H1 (cell line): ENCODE measurements at regions not wholly inside any gene's neighbourhood (a gene's known extent, or its start where the extent isn't known, plus 50 kb on each side); places are given as distances from the start of the nearest gene placed in this dataset.

Experiments
- CTCF ChIA-PET: fragments of 300-600 bp; sonication (Branson Sonifier 250); formaldehyde crosslinking; loops from one replicate; lab custom pipeline; 2021; ENCODE audit not compliant: partially characterized antibody; lab: Charles Lee
- POLR2A ChIA-PET: fragments of 300-600 bp; sonication (Branson Sonifier 250); formaldehyde crosslinking; loops from one replicate; lab custom pipeline; 2021; ENCODE audit warnings: inconsistent platforms; ENCODE audit not compliant: partially characterized antibody; lab: Charles Lee
- DNase-seq, 2 experiments: peaks; one replicate each; pipeline versions ENCODE4 v3.0.0 to v3.0.0-alpha.2; 2010 to 2022; ENCODE audit warnings: low spot score in 2 of 2, low read depth in 1 of 2, mixed read lengths in 1 of 2
- FAIRE-seq: peaks from 2 replicates; lab custom pipeline; 2011; peaks lifted over from hg19 to GRCh38; lab: Jason Lieb, UNC
- H2AFZ ChIP-seq: 2 replicates; pipeline ENCODE4 v1.8.1; 2012; ENCODE audit warnings: low read length, inconsistent platforms
- H2AK5ac ChIP-seq: 2 replicates; pipeline ENCODE4 v1.6.1; 2013; ENCODE audit warnings: low read depth, low read length
- H2BK120ac ChIP-seq: replicated peaks from 2 replicates; pipeline ENCODE3; 2013; ENCODE audit warnings: low read depth, low read length, inconsistent platforms
- H2BK12ac ChIP-seq: 2 replicates; pipeline ENCODE4 v1.6.1; 2013; ENCODE audit warnings: low read depth, low read length
- H2BK15ac ChIP-seq: 2 replicates; pipeline ENCODE4 v1.6.1; 2013; ENCODE audit warnings: low read length
- H2BK20ac ChIP-seq: 2 replicates; pipeline ENCODE4 v1.6.1; 2013; ENCODE audit warnings: low read length
- H2BK5ac ChIP-seq: 2 replicates; pipeline ENCODE4 v1.6.1; 2013; ENCODE audit warnings: low read depth, low read length
- H3K14ac ChIP-seq: 2 replicates; pipeline ENCODE4 v1.6.1; 2013; ENCODE audit warnings: inconsistent platforms; ENCODE audit not compliant: insufficient read length
- H3K18ac ChIP-seq: 2 replicates; pipeline ENCODE4 v1.6.1; 2013; ENCODE audit warnings: low read length; ENCODE audit errors: extremely low read depth
- H3K23ac ChIP-seq: 2 replicates; pipeline ENCODE4 v1.6.1; 2013; ENCODE audit warnings: inconsistent platforms; ENCODE audit not compliant: insufficient read length
- H3K23me2 ChIP-seq: 2 replicates; pipeline ENCODE4 v1.6.1; 2013; ENCODE audit warnings: low read depth, low read length
- H3K27ac ChIP-seq: 2 replicates; pipeline ENCODE4 v1.6.1; 2011; ENCODE audit warnings: low read depth, low read length, inconsistent platforms
- H3K27me3 ChIP-seq, 4 experiments: replicated peaks in 1 of 4; 1 replicate in 1 of 4; 2 replicates in 3 of 4; pipeline versions ENCODE4 v1.6.1 to v1.8.1; 2011 to 2013; ENCODE audit warnings: low read length in 3 of 4, mild to moderate bottlenecking in 3 of 4, inconsistent platforms in 2 of 4, mixed read lengths in 2 of 4, moderate library complexity in 1 of 4; ENCODE audit not compliant: control insufficient read depth in 3 of 4, insufficient read depth in 3 of 4; ENCODE audit errors: extremely low read depth in 1 of 4
- H3K36me3 ChIP-seq, 4 experiments: 2 replicates each; pipeline versions ENCODE4 v1.6.1 to v1.8.1; 2011 to 2013; ENCODE audit warnings: mild to moderate bottlenecking in 4 of 4, low read length in 3 of 4, moderate library complexity in 2 of 4, control low read depth in 1 of 4, inconsistent platforms in 1 of 4; ENCODE audit not compliant: insufficient read depth in 4 of 4, control insufficient read depth in 2 of 4
- H3K4ac ChIP-seq: replicated peaks from 2 replicates; pipeline ENCODE3; 2013; ENCODE audit warnings: low read length, low read depth, mixed read lengths, inconsistent platforms; ENCODE audit not compliant: insufficient read length
- H3K4me1 ChIP-seq, 4 experiments: replicated peaks in 1 of 4; 1 replicate in 1 of 4; 2 replicates in 3 of 4; pipeline versions ENCODE4 v1.6.1 to v1.8.1; 2011 to 2013; ENCODE audit warnings: low read length in 3 of 4, inconsistent platforms in 2 of 4, mixed read lengths in 1 of 4; ENCODE audit not compliant: insufficient read depth in 4 of 4, control insufficient read depth in 3 of 4
- H3K4me2 ChIP-seq, 2 experiments: 2 replicates each; pipeline versions ENCODE4 v1.6.1 to v1.8.1; 2011 to 2013; ENCODE audit warnings: low read depth in 2 of 2, low read length in 2 of 2, control low read depth in 1 of 2, inconsistent platforms in 1 of 2, mild to moderate bottlenecking in 1 of 2; ENCODE audit not compliant: insufficient read depth in 1 of 2
- H3K4me3 ChIP-seq, 4 experiments: fragments of 200-600, 300-600 bp in 1 of 4; sonication (generic), shearing (Covaris generic), sonication (Bioruptor Twin) in 1 of 4; 2 replicates each; pipeline versions ENCODE4 v1.5.1 to v1.8.1; 2011 to 2016; ENCODE audit warnings: low read length in 4 of 4, low read depth in 3 of 4, control low read depth in 2 of 4, inconsistent platforms in 2 of 4, mild to moderate bottlenecking in 2 of 4, mixed read lengths in 1 of 4, moderate library complexity in 1 of 4; ENCODE audit not compliant: insufficient read depth in 2 of 4; ENCODE audit errors: extremely low read depth in 1 of 4
- H3K56ac ChIP-seq: replicated peaks from 2 replicates; pipeline ENCODE3; 2013; ENCODE audit warnings: low read depth, mild to moderate bottlenecking, mixed read lengths, low read length, inconsistent platforms; ENCODE audit not compliant: insufficient read length
- H3K79me1 ChIP-seq: 2 replicates; pipeline ENCODE4 v1.6.1; 2013; ENCODE audit warnings: low read depth, low read length, control low read depth
- H3K79me2 ChIP-seq, 2 experiments: 2 replicates each; pipeline versions ENCODE4 v1.6.1 to v1.8.1; 2012 to 2013; ENCODE audit warnings: low read length in 2 of 2, mild to moderate bottlenecking in 2 of 2, inconsistent platforms in 1 of 2; ENCODE audit not compliant: insufficient read depth in 2 of 2, control insufficient read depth in 1 of 2
- H3K9ac ChIP-seq, 4 experiments: replicated peaks in 1 of 4; 1 replicate in 1 of 4; 2 replicates in 3 of 4; pipeline versions ENCODE4 v1.6.1 to v1.8.1; 2011 to 2013; ENCODE audit warnings: low read depth in 3 of 4, low read length in 3 of 4, control low read depth in 2 of 4, mild to moderate bottlenecking in 2 of 4, moderate library complexity in 2 of 4, inconsistent platforms in 1 of 4; ENCODE audit errors: extremely low read depth in 1 of 4
- H3K9me3 ChIP-seq, 2 experiments: 2 replicates each; pipeline versions ENCODE4 v1.6.1 to v1.8.1; 2012 to 2013; ENCODE audit warnings: mild to moderate bottlenecking in 2 of 2, moderate library complexity in 2 of 2, control low read depth in 1 of 2, inconsistent platforms in 1 of 2, low read depth in 1 of 2, low read length in 1 of 2, mixed read lengths in 1 of 2; ENCODE audit not compliant: insufficient read depth in 2 of 2
- H4K20me1 ChIP-seq, 2 experiments: replicated peaks in 1 of 2; 2 replicates each; pipeline versions ENCODE3 to v1.8.1; 2011 to 2013; ENCODE audit warnings: inconsistent platforms in 2 of 2, low read length in 2 of 2, mild to moderate bottlenecking in 1 of 2; ENCODE audit not compliant: insufficient read depth in 2 of 2, control insufficient read depth in 1 of 2
- H4K5ac ChIP-seq: 2 replicates; pipeline ENCODE4 v1.6.1; 2013; ENCODE audit warnings: low read length, low read depth, mixed read lengths, inconsistent platforms; ENCODE audit not compliant: insufficient read length
- H4K8ac ChIP-seq: 2 replicates; pipeline ENCODE4 v1.8.0; 2013; ENCODE audit warnings: mild to moderate bottlenecking, moderate library complexity, low read length, inconsistent platforms; ENCODE audit not compliant: insufficient read depth; ENCODE audit errors: extremely low read depth
- H4K91ac ChIP-seq: replicated peaks from 2 replicates; pipeline ENCODE3; 2013; ENCODE audit warnings: low read length, mixed read lengths, inconsistent platforms; ENCODE audit not compliant: insufficient read length
- CBX8 ChIP-seq: fragments of 300-800, 300-1000 bp; sonication (generic); IDR thresholded peaks from 2 replicates; pipeline ENCODE4 v1.7.1; 2016; ENCODE audit warnings: low read depth, low read length, borderline replicate concordance
- CHD2 ChIP-seq: IDR thresholded peaks from 2 replicates; pipeline ENCODE4 v1.6.1; 2012; ENCODE audit warnings: low read length, improper control_type of control experiment
- EZH2 ChIP-seq: fragments of 200-600 bp; sonication (generic); IDR thresholded peaks from 2 replicates; pipeline ENCODE4 v1.7.1; 2012; ENCODE audit warnings: low read depth, mild to moderate bottlenecking, moderate library complexity, low read length, inconsistent platforms; ENCODE audit not compliant: severe bottlenecking
- HDAC2 ChIP-seq, 2 experiments: fragments of 300-600 bp in 1 of 2; sonication (generic) in 1 of 2; IDR thresholded peaks; 2 replicates each; pipeline ENCODE4 v1.6.1; 2011 to 2012; ENCODE audit warnings: low read depth in 2 of 2, low read length in 2 of 2, mild to moderate bottlenecking in 2 of 2, moderate library complexity in 2 of 2, borderline replicate concordance in 1 of 2, inconsistent platforms in 1 of 2
- HDAC6 ChIP-seq: IDR thresholded peaks from one replicate; pipeline ENCODE4 v1.7.1; 2012; ENCODE audit warnings: low read depth, mild to moderate bottlenecking, inconsistent platforms, low read length, moderate library complexity
- KDM5A ChIP-seq: fragments of 200-600 bp; IDR thresholded peaks from 2 replicates; pipeline ENCODE4 v1.7.1; 2012; ENCODE audit warnings: mild to moderate bottlenecking, low read length, inconsistent platforms, mixed read lengths
- PHF8 ChIP-seq: fragments of 200-600 bp; sonication (generic); conservative IDR thresholded peaks from 2 replicates; pipeline ENCODE4 v1.7.1; 2012; ENCODE audit warnings: low read depth, mild to moderate bottlenecking, inconsistent platforms, low read length, moderate library complexity
- RFX5 ChIP-seq: IDR thresholded peaks from 2 replicates; pipeline ENCODE4 v1.6.1; 2011; ENCODE audit warnings: low read depth, low read length, improper control_type of control experiment, borderline replicate concordance
- RXRA ChIP-seq: IDR thresholded peaks from 2 replicates; pipeline ENCODE4 v1.6.1; 2011; ENCODE audit warnings: low read depth, mild to moderate bottlenecking, low read length, moderate library complexity; ENCODE audit not compliant: insufficient read depth
- SIX5 ChIP-seq: IDR thresholded peaks from 2 replicates; pipeline ENCODE4 v1.6.1; 2011; ENCODE audit warnings: mild to moderate bottlenecking, low read depth, low read length
- TAF1 ChIP-seq: IDR thresholded peaks from 2 replicates; pipeline ENCODE4 v1.6.1; 2011; ENCODE audit warnings: mild to moderate bottlenecking, low read depth, low read length
- YY1 ChIP-seq: IDR thresholded peaks from 2 replicates; pipeline ENCODE4 v1.6.1; 2011; ENCODE audit warnings: low read depth, mild to moderate bottlenecking, low read length
- WGBS, 2 experiments: shearing (Covaris generic) in 1 of 2; methylation state at CpG; one replicate each; pipeline versions ENCODE4 v1.1.6 to v1.1.7; 2013 to 2015; ENCODE audit warnings: low lambda C conversion rate in 2 of 2, mixed read lengths in 2 of 2, inconsistent platforms in 1 of 2, low coverage in 1 of 2, missing lambda C conversion rate in 1 of 2; ENCODE audit not compliant: insufficient replicate concordance in 2 of 2, insufficient coverage in 1 of 2, insufficient read length in 1 of 2; ENCODE audit errors: extremely low coverage in 1 of 2, missing lambda C conversion rate in 1 of 2; 5-methylcytosine and 5-hydroxymethylcytosine counted together
- TF ChIP-seq, protein P1 (sequence below): IDR thresholded peaks from 2 replicates; pipeline ENCODE4 v1.6.1; 2011; ENCODE audit warnings: low read depth, mild to moderate bottlenecking, low read length; ENCODE audit not compliant: insufficient read depth

DNA sequence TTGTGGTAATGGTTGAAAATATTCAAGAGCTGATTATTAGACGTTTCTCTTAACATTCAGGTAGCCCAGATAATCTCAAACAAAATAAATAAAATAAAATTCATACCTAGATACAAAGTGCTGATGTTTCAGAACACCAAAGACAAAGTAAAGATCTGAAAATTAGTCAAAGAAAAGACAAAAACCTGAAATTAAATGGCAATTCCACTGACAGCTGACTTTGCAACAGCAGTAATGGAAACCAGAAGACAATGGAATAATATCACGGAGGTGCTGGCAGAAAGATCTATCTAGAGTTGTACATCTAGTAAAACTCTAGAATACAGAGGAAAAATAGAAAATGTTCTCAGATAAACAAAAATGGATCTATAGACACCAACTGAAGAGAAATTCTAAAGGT, 58.0 kb upstream of the IKZF1 start:
- TF ChIP-seq HDAC2 (IDR thresholded peaks at IDR 0.05; ENCODE audit: borderline replicate concordance in 1 of 2, low read depth in 2 of 2, low read length in 2 of 2), result no peak
- TF ChIP-seq RFX5, result no peak
- TF ChIP-seq EZH2, result no peak
- TF ChIP-seq HDAC6, result no peak
- TF ChIP-seq CBX8, result no peak
- no peak for TF ChIP-seq RXRA
- TF ChIP-seq TAF1, result no peak
- TF ChIP-seq KDM5A, result no peak
- no peak for TF ChIP-seq SIX5
- TF ChIP-seq PHF8, result no peak
- no peak for TF ChIP-seq CHD2
- TF ChIP-seq, protein P1, sequence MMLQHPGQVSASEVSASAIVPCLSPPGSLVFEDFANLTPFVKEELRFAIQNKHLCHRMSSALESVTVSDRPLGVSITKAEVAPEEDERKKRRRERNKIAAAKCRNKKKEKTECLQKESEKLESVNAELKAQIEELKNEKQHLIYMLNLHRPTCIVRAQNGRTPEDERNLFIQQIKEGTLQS, result no peak
- TF ChIP-seq YY1, result no peak
- Histone ChIP-seq H3K36me3 (no peaks in the 10 kb centered on the region; a peak in 1 of 8 replicates), H4K91ac (no peak overlapping the region), H2BK12ac (no peak overlapping the region), H3K4me3 (no peak overlapping the region), H3K4me1 (no peaks in the 10 kb centered on the region), H3K23me2 (no peaks in the 10 kb centered on the region), H2BK15ac (no peak overlapping the region), H3K18ac (no peak overlapping the region), H3K56ac (no peak overlapping the region), H3K14ac (no peak overlapping the region), H3K4ac (no peak overlapping the region), H2AFZ (no peak overlapping the region), H2BK120ac (no peak overlapping the region), H4K5ac (no peak overlapping the region), H4K8ac (no peak overlapping the region), H2BK5ac (no peak overlapping the region), H3K4me2 (no peak overlapping the region), H3K23ac (no peak overlapping the region), H3K27ac (no peak overlapping the region), H3K79me2 (no peaks in the 10 kb centered on the region), H3K9ac (no peak overlapping the region), H3K79me1 (no peaks in the 10 kb centered on the region), H2BK20ac (no peak overlapping the region), H4K20me1 (no peaks in the 10 kb centered on the region), H3K9me3 (peaks cover 0 to 10% of the 10 kb centered on the region in 2 experiments; a peak in 2 of 4 replicates), H3K27me3 (no peaks in the 10 kb centered on the region), H2AK5ac (no peak overlapping the region)
- FAIRE-seq (no peak), DNase-seq (no peak)
- ChIA-PET POLR2A (no interaction called here), CTCF (no interaction called here)
- WGBS, 2 experiments, result 85% methylated on average over 2 of the region's 2 CpGs; no CpG with 5 or more reads in 1 of the 2 experiments
